Liver (tissue), 8 donors: ENCODE measurements at regions not wholly inside any gene's neighbourhood (a gene's known extent, or its start where the extent isn't known, plus 50 kb on each side); places are given as distances from the start of the nearest gene placed in this dataset.

Experiments used
- DNase-seq: peaks from one replicate; pipeline ENCODE4 v3.0.0-alpha.2; 2017; ENCODE audit warnings: low spot score
- H3K27ac ChIP-seq, 2 donors: one replicate each; pipeline ENCODE4 v1.7.0; 2013; ENCODE audit warnings: inconsistent platforms in 2 of 2, low read length in 2 of 2, control low read depth in 1 of 2, low read depth in 1 of 2, mild to moderate bottlenecking in 1 of 2
- H3K27me3 ChIP-seq, 4 donors: one replicate each; pipeline versions ENCODE4 v1.6.1 to v1.7.0; 2013; ENCODE audit warnings: low read length in 3 of 4, inconsistent platforms in 1 of 4, mild to moderate bottlenecking in 1 of 4, moderate library complexity in 1 of 4; ENCODE audit not compliant: control insufficient read depth in 4 of 4, insufficient read depth in 4 of 4
- H3K36me3 ChIP-seq, 4 donors: one replicate each; pipeline versions ENCODE4 v1.6.1 to v1.7.0; 2013; ENCODE audit warnings: low read length in 3 of 4, mild to moderate bottlenecking in 3 of 4, low read depth in 1 of 4, moderate library complexity in 1 of 4; ENCODE audit not compliant: control insufficient read depth in 4 of 4, insufficient read depth in 3 of 4
- H3K4me1 ChIP-seq, 4 donors: one replicate each; pipeline versions ENCODE4 v1.6.1 to v1.7.0; 2013; ENCODE audit warnings: low read length in 3 of 4, mild to moderate bottlenecking in 3 of 4, moderate library complexity in 1 of 4; ENCODE audit not compliant: control insufficient read depth in 4 of 4, insufficient read depth in 4 of 4
- H3K4me3 ChIP-seq, 3 donors: one replicate each; pipeline versions ENCODE4 v1.6.1 to v1.7.0; 2013; ENCODE audit warnings: low read length in 3 of 3, control low read depth in 1 of 3, low read depth in 1 of 3, mild to moderate bottlenecking in 1 of 3
- H3K9ac ChIP-seq, 2 donors: one replicate each; pipeline ENCODE4 v1.7.0; 2013; ENCODE audit warnings: low read length in 2 of 2, mild to moderate bottlenecking in 2 of 2, moderate library complexity in 2 of 2, control low read depth in 1 of 2, low read depth in 1 of 2
- H3K9me3 ChIP-seq, 4 donors: one replicate each; pipeline versions ENCODE4 v1.6.1 to v1.7.0; 2013; ENCODE audit warnings: low read length in 3 of 4; ENCODE audit not compliant: control insufficient read depth in 4 of 4
- ATF3 ChIP-seq: IDR thresholded peaks from 2 replicates; pipeline ENCODE4 v1.6.1; 2016; ENCODE audit warnings: antibody characterized with exemption
- CTCF ChIP-seq: fragments of 150-350 bp; IDR thresholded peaks from 2 replicates; pipeline ENCODE4 v1.5.1; 2017; ENCODE audit warnings: improper control_type of control experiment, low read depth, low read length; ENCODE audit not compliant: missing input control
- EGR1 ChIP-seq, 2 donors: IDR thresholded peaks; 2 replicates each; pipeline ENCODE4 v1.6.1; 2016 to 2018; ENCODE audit warnings: antibody characterized with exemption in 2 of 2, low read depth in 2 of 2
- FOXA1 ChIP-seq: IDR thresholded peaks from 2 replicates; pipeline ENCODE4 v1.6.1; 2016; ENCODE audit warnings: antibody characterized with exemption
- FOXA2 ChIP-seq: IDR thresholded peaks from 2 replicates; pipeline ENCODE4 v1.6.1; 2016; ENCODE audit warnings: antibody characterized with exemption
- GABPA ChIP-seq, 2 donors: IDR thresholded peaks in 1 of 2; conservative IDR thresholded peaks in 1 of 2; 2 replicates each; pipeline ENCODE4 v1.6.1; 2016; ENCODE audit warnings: antibody characterized with exemption in 2 of 2, mild to moderate bottlenecking in 1 of 2, moderate library complexity in 1 of 2
- HNF4A ChIP-seq, 2 donors: conservative IDR thresholded peaks; 2 replicates each; pipeline ENCODE4 v1.6.1; 2016; ENCODE audit warnings: antibody characterized with exemption in 2 of 2, mild to moderate bottlenecking in 2 of 2
- HNF4G ChIP-seq: IDR thresholded peaks from 2 replicates; pipeline ENCODE4 v1.6.1; 2016; ENCODE audit warnings: antibody characterized with exemption
- JUND ChIP-seq, 2 donors: IDR thresholded peaks; 2 replicates each; pipeline ENCODE4 v1.6.1; 2016; ENCODE audit warnings: antibody characterized with exemption in 2 of 2
- MAX ChIP-seq: IDR thresholded peaks from 2 replicates; pipeline ENCODE4 v1.6.1; 2016; ENCODE audit warnings: antibody characterized with exemption
- NR2F2 ChIP-seq: IDR thresholded peaks from 2 replicates; pipeline ENCODE4 v1.6.1; 2016; ENCODE audit warnings: antibody characterized with exemption
- RAD21 ChIP-seq, 2 donors: IDR thresholded peaks; 2 replicates each; pipeline ENCODE4 v1.6.1; 2016; ENCODE audit warnings: antibody characterized with exemption in 2 of 2, mild to moderate bottlenecking in 2 of 2
- REST ChIP-seq: IDR thresholded peaks from 2 replicates; pipeline ENCODE4 v1.6.1; 2016; ENCODE audit warnings: antibody characterized with exemption, mild to moderate bottlenecking
- RXRA ChIP-seq, 2 donors: IDR thresholded peaks; 2 replicates each; pipeline ENCODE4 v1.6.1; 2017 to 2018; ENCODE audit warnings: antibody characterized with exemption in 2 of 2, mild to moderate bottlenecking in 1 of 2
- SP1 ChIP-seq: IDR thresholded peaks from 2 replicates; pipeline ENCODE4 v1.6.1; 2018; ENCODE audit warnings: antibody characterized with exemption, mild to moderate bottlenecking
- TAF1 ChIP-seq: conservative IDR thresholded peaks from 2 replicates; pipeline ENCODE4 v1.6.1; 2016; ENCODE audit warnings: antibody characterized with exemption, mild to moderate bottlenecking
- YY1 ChIP-seq: IDR thresholded peaks from 2 replicates; pipeline ENCODE4 v1.6.1; 2016; ENCODE audit warnings: antibody characterized with exemption, mild to moderate bottlenecking
- ZBTB33 ChIP-seq: IDR thresholded peaks from 2 replicates; pipeline ENCODE4 v1.6.1; 2016; ENCODE audit warnings: antibody characterized with exemption
- WGBS: extraction: QIAGEN DNeasy Blood & Tissue Kit; methylation state at CpG from one replicate; pipeline ENCODE4 v1.1.7; 2013; 5-methylcytosine and 5-hydroxymethylcytosine counted together
- donor health status: healthy.
- donor health status: healthy.
- donor health status: healthy.
- donor health status: healthy.
- donor health status: healthy.

- H3K4me1 ChIP-seq = peaks cover 0 to 1% (median 0%) of the 10 kb centered on the region in 4 donors
- H3K9me3 ChIP-seq = no peaks in the 10 kb centered on the region
- DNase-seq = peak; percentile 19
- H3K9ac ChIP-seq = no peak overlapping the region
- WGBS = 96% methylated on average over 21 of the region's 21 CpGs
- no peaks in the 10 kb centered on the region for H3K27me3 ChIP-seq
- H3K4me3 ChIP-seq = no peak overlapping the region
- H3K27ac ChIP-seq = no peak overlapping the region
- no peak for TF ChIP-seq CTCF
- TF ChIP-seq HNF4A (conservative IDR thresholded peaks at IDR 0.05) = no peak
- no peak for TF ChIP-seq TAF1
- no peak for TF ChIP-seq SP1
- TF ChIP-seq ATF3 = no peak
- no peak for TF ChIP-seq ZBTB33
- TF ChIP-seq REST = no peak
- no peak for TF ChIP-seq EGR1 (IDR thresholded peaks at IDR 0.05; ENCODE audit: low read depth in 2 of 2)
- no peak for TF ChIP-seq FOXA1
- no peak for TF ChIP-seq NR2F2
- no peak for TF ChIP-seq GABPA (IDR thresholded peaks at IDR 0.05 in 1 of 2, conservative IDR thresholded peaks at IDR 0.05 in 1 of 2)
- H3K36me3 ChIP-seq = no peaks in the 10 kb centered on the region
Observed at GRCh38 chr6:168190014-168190405, 111.0 kb upstream of the FRMD1 start.

GRCh38 chr6:168189200-168190013 is 110.4 kb upstream of the FRMD1 start:
- Histone ChIP-seq H3K9me3 (no peaks in the 10 kb centered on the region), H3K4me1 (no peaks in the 10 kb centered on the region), H3K36me3 (no peaks in the 10 kb centered on the region), H3K4me3 (no peak overlapping the region), H3K27me3 (no peaks in the 10 kb centered on the region), H3K9ac (no peak overlapping the region), H3K27ac (no peak overlapping the region)
- WGBS = 93% methylated on average over 10 of the region's 10 CpGs
- DNase-seq = peak; percentile 20
- TF ChIP-seq SP1 (no peak), RXRA (IDR thresholded peaks at IDR 0.05) (no peak), ATF3 (no peak), CTCF (no peak), ZBTB33 (no peak), MAX (no peak), FOXA2 (no peak), RAD21 (IDR thresholded peaks at IDR 0.05) (no peak), FOXA1 (no peak), NR2F2 (no peak), EGR1 (IDR thresholded peaks at IDR 0.05; ENCODE audit: low read depth in 2 of 2) (no peak), YY1 (no peak), GABPA (IDR thresholded peaks at IDR 0.05 in 1 of 2, conservative IDR thresholded peaks at IDR 0.05 in 1 of 2) (no peak), TAF1 (no peak), JUND (IDR thresholded peaks at IDR 0.05) (no peak), HNF4G (no peak)
